Neutrophil (primary cell): ENCODE measurements at regions not wholly inside any gene's neighbourhood (a gene's known extent, or its start where the extent isn't known, plus 50 kb on each side); places are given as distances from the start of the nearest gene placed in this dataset.

Experiments used
- H3K27ac ChIP-seq: fragments of 200-600 bp; sonication (generic); 2 replicates; pipeline ENCODE4 v1.5.1; 2016; ENCODE audit warnings: mild to moderate bottlenecking, moderate library complexity
- H3K27me3 ChIP-seq: fragments of 200-600 bp; sonication (generic); 2 replicates; pipeline ENCODE4 v1.6.0; 2016; ENCODE audit warnings: mild to moderate bottlenecking
- H3K36me3 ChIP-seq: fragments of 200-600 bp; sonication (generic); 2 replicates; pipeline ENCODE4 v1.5.1; 2017
- H3K4me1 ChIP-seq, 2 experiments: fragments of 200-600 bp in 1 of 2; sonication (generic) in 1 of 2; 1 replicate in 1 of 2; 2 replicates in 1 of 2; pipeline versions ENCODE4 v1.5.1 to v1.6.1; 2013 to 2016; ENCODE audit warnings: low read depth in 1 of 2, low read length in 1 of 2, mild to moderate bottlenecking in 1 of 2, moderate library complexity in 1 of 2; ENCODE audit not compliant: control insufficient read depth in 1 of 2, insufficient read depth in 1 of 2
- H3K4me3 ChIP-seq, 2 experiments: fragments of 200-600 bp in 1 of 2; sonication (generic) in 1 of 2; 1 replicate in 1 of 2; 2 replicates in 1 of 2; pipeline ENCODE4 v1.5.1; 2013 to 2016; ENCODE audit warnings: low read depth in 1 of 2, low read length in 1 of 2, mild to moderate bottlenecking in 1 of 2, moderate library complexity in 1 of 2
- H3K9me3 ChIP-seq: fragments of 200-600 bp; sonication (generic); 2 replicates; pipeline ENCODE4 v1.5.1; 2016
- TF ChIP-seq, protein P1 (sequence below): fragments of 200-600 bp; sonication (generic); IDR thresholded peaks from 2 replicates; pipeline ENCODE4 v1.5.1; 2016; ENCODE audit warnings: antibody characterized with exemption

DNA sequence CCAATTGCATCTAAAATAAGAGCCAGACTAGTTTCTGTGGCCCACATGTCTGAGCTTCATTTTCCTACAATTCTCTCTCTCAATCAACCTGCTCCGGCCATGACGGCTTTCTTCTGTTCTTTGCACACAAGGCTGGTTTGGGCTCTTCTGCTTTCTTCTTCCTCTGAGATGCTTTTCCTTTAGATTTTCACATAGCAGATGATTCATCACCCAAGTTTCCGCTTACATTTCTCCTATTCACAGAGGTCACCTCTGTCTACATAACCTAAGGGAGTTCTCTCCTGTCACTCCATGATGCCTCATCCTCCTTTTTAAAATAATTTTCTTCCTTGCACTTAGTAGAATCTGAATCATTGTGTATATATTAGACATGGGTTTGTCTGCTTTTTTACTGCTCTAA is 334.6 kb upstream of the TUSC1 start:
- TF ChIP-seq, protein P1, sequence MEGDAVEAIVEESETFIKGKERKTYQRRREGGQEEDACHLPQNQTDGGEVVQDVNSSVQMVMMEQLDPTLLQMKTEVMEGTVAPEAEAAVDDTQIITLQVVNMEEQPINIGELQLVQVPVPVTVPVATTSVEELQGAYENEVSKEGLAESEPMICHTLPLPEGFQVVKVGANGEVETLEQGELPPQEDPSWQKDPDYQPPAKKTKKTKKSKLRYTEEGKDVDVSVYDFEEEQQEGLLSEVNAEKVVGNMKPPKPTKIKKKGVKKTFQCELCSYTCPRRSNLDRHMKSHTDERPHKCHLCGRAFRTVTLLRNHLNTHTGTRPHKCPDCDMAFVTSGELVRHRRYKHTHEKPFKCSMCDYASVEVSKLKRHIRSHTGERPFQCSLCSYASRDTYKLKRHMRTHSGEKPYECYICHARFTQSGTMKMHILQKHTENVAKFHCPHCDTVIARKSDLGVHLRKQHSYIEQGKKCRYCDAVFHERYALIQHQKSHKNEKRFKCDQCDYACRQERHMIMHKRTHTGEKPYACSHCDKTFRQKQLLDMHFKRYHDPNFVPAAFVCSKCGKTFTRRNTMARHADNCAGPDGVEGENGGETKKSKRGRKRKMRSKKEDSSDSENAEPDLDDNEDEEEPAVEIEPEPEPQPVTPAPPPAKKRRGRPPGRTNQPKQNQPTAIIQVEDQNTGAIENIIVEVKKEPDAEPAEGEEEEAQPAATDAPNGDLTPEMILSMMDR = no peak
- H3K36me3 ChIP-seq = no peaks in the 10 kb centered on the region
- no peaks in the 10 kb centered on the region for H3K4me1 ChIP-seq
- H3K27me3 ChIP-seq = no peaks in the 10 kb centered on the region
- H3K9me3 ChIP-seq = no peaks in the 10 kb centered on the region
- no peak overlapping the region for H3K4me3 ChIP-seq
- no peak overlapping the region for H3K27ac ChIP-seq

DNA sequence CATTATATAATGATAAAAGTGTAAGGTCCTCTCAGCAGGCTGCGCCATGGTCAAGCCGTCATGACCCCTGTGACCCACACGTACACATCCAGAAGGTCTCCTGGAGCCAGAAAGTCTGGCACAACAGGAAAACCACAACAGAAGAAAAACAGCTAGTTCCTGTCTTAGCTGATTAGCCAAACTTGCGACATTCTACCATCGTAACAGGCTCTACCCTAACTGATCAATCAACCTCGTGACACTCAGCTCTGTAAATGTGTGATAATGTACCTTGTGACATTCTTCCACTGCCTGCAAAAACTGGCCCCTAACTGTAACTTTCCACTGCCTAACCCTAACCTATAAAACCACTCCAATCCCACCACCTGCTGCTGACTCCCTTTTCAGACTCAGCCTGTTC is 316.4 kb upstream of the TUSC1 start:
- TF ChIP-seq, protein P1 = no peak
- Histone ChIP-seq H3K9me3 (no peaks in the 10 kb centered on the region), H3K4me3 (no peak overlapping the region), H3K27me3 (no peaks in the 10 kb centered on the region), H3K27ac (no peak overlapping the region), H3K36me3 (no peaks in the 10 kb centered on the region), H3K4me1 (no peaks in the 10 kb centered on the region)

DNA sequence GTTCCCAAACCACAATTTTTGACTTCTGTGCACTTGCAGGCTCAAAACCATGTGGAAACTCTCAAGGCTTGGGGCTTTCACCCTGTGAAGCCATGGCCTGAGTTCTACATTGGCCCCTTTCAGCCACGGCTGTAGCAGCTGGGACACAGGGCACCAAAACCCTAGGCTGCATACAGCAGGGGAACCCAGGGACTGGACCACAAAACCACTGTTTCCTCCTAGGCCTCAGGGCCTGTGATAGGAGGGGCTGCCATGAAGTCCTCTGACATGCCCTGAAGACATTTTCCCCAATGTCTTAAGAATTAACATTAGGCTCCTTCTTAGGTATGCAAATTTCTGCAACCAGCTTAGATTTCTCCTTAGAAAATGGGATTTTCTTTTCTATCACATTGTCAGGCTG is 312.1 kb upstream of the TUSC1 start:
- Histone ChIP-seq H3K27ac (no peak overlapping the region), H3K36me3 (no peaks in the 10 kb centered on the region), H3K27me3 (no peaks in the 10 kb centered on the region), H3K4me1 (no peaks in the 10 kb centered on the region), H3K4me3 (no peak overlapping the region), H3K9me3 (no peaks in the 10 kb centered on the region)
- TF ChIP-seq, protein P1 = no peak

DNA sequence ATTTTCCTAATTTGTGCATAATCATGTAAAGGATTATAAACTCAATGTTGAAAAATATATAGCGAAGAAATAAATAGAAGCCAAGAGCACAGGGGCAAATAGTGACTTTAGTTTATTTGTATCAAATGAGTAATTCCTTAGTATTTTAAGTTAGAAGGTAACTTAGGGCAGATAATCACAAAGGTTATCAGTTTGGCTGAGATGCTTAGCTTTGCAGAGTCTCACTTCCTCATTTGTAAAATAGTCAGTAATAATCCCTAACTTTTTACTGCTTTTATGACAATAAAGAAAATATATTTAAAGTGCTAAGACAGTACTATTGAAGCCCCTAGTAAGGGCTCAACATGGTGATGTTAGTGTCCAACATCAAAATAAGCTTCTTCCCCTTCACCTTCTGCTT is 297.4 kb upstream of the TUSC1 start:
- Histone ChIP-seq H3K27me3 (no peaks in the 10 kb centered on the region), H3K36me3 (no peaks in the 10 kb centered on the region), H3K4me3 (no peak overlapping the region), H3K4me1 (no peaks in the 10 kb centered on the region), H3K9me3 (no peaks in the 10 kb centered on the region), H3K27ac (no peak overlapping the region)
- TF ChIP-seq, protein P1 = no peak

DNA sequence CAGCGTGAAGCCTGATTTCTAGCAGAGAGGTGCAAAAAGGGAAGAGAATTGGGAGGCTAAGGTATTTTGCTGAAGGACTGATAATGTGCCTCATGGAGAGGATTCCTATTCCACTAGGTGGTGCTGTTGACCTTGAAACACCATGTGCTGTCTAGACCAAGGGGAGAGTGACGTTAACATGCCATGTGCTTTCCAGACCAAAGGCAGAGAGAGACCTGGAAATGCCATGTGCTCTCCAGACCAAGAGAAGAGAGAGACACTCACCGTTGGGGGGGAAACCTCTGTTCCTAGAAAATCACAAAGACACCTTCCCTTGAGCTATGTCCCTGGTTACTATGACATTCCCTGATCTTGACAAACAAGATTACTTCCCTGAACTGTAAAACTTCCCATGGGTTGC is 286.0 kb upstream of the TUSC1 start:
- H3K27ac ChIP-seq = no peak overlapping the region
- H3K27me3 ChIP-seq = no peaks in the 10 kb centered on the region
- H3K4me1 ChIP-seq = no peaks in the 10 kb centered on the region
- no peaks in the 10 kb centered on the region for H3K36me3 ChIP-seq
- TF ChIP-seq, protein P1 = no peak
- no peaks in the 10 kb centered on the region for H3K9me3 ChIP-seq
- no peak overlapping the region for H3K4me3 ChIP-seq

DNA sequence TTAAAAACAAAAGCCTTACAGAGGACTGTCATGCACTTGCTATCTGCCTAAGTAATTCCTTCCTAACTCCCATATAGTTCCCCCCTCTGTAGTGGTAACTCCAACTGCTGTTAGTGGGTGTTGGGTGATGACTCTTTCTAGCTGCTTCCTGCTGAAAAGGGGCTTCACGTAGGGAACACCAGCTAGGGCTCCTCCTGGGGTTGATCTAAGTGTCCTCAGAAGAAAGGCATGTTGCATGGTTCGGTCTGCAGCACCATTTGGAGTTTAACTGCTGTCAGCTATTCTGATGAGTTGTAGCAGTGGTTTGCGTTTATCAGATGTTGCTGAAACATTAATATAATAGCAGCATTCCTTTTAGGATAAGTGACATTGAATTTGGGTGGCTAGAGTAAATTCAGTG is 281.9 kb upstream of the TUSC1 start:
- no peak overlapping the region for H3K27ac ChIP-seq
- no peak overlapping the region for H3K4me3 ChIP-seq
- TF ChIP-seq, protein P1 = no peak
- H3K9me3 ChIP-seq = no peaks in the 10 kb centered on the region
- no peaks in the 10 kb centered on the region for H3K36me3 ChIP-seq
- no peaks in the 10 kb centered on the region for H3K27me3 ChIP-seq
- H3K4me1 ChIP-seq = no peaks in the 10 kb centered on the region
